ENCODE measurements at regions not wholly inside any gene's neighbourhood (a gene's known extent, or its start where the extent isn't known, plus 50 kb on each side); places are given as distances from the start of the nearest gene placed in this dataset.
"Not testable (repeated sequence)": the region's sequence is repeated elsewhere in the genome, so short reads cannot be mapped to it uniquely, and the experiment has no call there.

DNA sequence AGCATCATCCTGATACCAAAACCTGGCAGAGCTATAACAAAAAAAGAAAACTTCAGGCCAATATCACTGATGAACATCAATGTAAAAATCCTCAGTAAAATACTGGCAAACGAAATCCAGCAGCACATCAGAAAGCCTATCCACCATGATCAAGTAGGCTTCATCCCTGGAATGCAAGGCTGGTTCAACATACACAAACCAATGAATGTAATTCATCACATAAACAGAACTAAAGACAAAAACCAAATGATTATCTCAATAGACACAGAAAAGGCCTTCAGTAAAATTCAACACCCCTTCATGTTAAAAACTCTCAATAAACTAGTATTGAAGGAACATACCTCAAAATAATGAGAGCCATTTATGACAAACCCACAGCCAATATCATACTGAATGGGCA, 58.7 kb upstream of the SNRK start:
- TF ChIP-seq, protein P1, sequence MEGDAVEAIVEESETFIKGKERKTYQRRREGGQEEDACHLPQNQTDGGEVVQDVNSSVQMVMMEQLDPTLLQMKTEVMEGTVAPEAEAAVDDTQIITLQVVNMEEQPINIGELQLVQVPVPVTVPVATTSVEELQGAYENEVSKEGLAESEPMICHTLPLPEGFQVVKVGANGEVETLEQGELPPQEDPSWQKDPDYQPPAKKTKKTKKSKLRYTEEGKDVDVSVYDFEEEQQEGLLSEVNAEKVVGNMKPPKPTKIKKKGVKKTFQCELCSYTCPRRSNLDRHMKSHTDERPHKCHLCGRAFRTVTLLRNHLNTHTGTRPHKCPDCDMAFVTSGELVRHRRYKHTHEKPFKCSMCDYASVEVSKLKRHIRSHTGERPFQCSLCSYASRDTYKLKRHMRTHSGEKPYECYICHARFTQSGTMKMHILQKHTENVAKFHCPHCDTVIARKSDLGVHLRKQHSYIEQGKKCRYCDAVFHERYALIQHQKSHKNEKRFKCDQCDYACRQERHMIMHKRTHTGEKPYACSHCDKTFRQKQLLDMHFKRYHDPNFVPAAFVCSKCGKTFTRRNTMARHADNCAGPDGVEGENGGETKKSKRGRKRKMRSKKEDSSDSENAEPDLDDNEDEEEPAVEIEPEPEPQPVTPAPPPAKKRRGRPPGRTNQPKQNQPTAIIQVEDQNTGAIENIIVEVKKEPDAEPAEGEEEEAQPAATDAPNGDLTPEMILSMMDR (IDR thresholded peaks at IDR 0.05), result not testable (repeated sequence)
- TF ChIP-seq, protein P2, sequence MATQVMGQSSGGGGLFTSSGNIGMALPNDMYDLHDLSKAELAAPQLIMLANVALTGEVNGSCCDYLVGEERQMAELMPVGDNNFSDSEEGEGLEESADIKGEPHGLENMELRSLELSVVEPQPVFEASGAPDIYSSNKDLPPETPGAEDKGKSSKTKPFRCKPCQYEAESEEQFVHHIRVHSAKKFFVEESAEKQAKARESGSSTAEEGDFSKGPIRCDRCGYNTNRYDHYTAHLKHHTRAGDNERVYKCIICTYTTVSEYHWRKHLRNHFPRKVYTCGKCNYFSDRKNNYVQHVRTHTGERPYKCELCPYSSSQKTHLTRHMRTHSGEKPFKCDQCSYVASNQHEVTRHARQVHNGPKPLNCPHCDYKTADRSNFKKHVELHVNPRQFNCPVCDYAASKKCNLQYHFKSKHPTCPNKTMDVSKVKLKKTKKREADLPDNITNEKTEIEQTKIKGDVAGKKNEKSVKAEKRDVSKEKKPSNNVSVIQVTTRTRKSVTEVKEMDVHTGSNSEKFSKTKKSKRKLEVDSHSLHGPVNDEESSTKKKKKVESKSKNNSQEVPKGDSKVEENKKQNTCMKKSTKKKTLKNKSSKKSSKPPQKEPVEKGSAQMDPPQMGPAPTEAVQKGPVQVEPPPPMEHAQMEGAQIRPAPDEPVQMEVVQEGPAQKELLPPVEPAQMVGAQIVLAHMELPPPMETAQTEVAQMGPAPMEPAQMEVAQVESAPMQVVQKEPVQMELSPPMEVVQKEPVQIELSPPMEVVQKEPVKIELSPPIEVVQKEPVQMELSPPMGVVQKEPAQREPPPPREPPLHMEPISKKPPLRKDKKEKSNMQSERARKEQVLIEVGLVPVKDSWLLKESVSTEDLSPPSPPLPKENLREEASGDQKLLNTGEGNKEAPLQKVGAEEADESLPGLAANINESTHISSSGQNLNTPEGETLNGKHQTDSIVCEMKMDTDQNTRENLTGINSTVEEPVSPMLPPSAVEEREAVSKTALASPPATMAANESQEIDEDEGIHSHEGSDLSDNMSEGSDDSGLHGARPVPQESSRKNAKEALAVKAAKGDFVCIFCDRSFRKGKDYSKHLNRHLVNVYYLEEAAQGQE (IDR thresholded peaks at IDR 0.05), result not testable (repeated sequence)
- not testable (repeated sequence) for TF ChIP-seq JUN (IDR thresholded peaks at IDR 0.05); EP300 (IDR thresholded peaks at IDR 0.05); POLR2A (IDR thresholded peaks at IDR 0.05; ENCODE audit: low read length)
- TF ChIP-seq, protein P3, sequence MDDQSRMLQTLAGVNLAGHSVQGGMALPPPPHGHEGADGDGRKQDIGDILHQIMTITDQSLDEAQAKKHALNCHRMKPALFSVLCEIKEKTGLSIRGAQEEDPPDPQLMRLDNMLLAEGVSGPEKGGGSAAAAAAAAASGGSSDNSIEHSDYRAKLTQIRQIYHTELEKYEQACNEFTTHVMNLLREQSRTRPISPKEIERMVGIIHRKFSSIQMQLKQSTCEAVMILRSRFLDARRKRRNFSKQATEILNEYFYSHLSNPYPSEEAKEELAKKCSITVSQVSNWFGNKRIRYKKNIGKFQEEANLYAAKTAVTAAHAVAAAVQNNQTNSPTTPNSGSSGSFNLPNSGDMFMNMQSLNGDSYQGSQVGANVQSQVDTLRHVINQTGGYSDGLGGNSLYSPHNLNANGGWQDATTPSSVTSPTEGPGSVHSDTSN (IDR thresholded peaks at IDR 0.05), result not testable (repeated sequence)

Measured in A549 (cell line).